HCT116 (cell line): ENCODE measurements at regions not wholly inside any gene's neighbourhood (a gene's known extent, or its start where the extent isn't known, plus 50 kb on each side); places are given as distances from the start of the nearest gene placed in this dataset.

Experiments
- ATAC-seq: fragments of 200-7000 bp; cut with Tn5 transposase; 2 replicates; pipeline ENCODE4 v1.9.1; 2020; ENCODE audit warnings: mild to moderate bottlenecking, moderate library complexity
- BruUV-seq: library from RNA; stranded (reverse); fragments of 400-500 nt; replicated peaks from 2 replicates; lab custom pipeline; 2021; lab: Mats Ljungman, UMichigan
- CTCF ChIA-PET: fragments of 300-600 bp; sonication (Branson Sonifier 250); formaldehyde crosslinking; loops from one replicate; lab custom pipeline; 2021; ENCODE audit warnings: antibody characterized with exemption; lab: Charles Lee
- POLR2A ChIA-PET: fragments of 300-600, 350-600 bp; sonication (Branson Sonifier 250); formaldehyde crosslinking; loops from one replicate; lab custom pipeline; 2021; ENCODE audit warnings: antibody characterized with exemption; lab: Charles Lee
- RAD21 ChIA-PET, 2 experiments: fragments of 300-600 bp; sonication (Branson Sonifier 250); formaldehyde crosslinking; loops; one replicate each; lab custom pipeline; 2023; ENCODE audit warnings: low total read pairs in 2 of 2; ENCODE audit not compliant: uncharacterized antibody in 2 of 2, unreplicated experiment in 2 of 2, low non-redundant PET in 1 of 2; lab: Charles Lee
- DNase-seq: peaks from one replicate; pipeline ENCODE4 v3.0.0-alpha.2; 2010; ENCODE audit warnings: low read depth, low spot score
- H2AFZ ChIP-seq: fragments of 200-600 bp; shearing (Covaris generic), sonication (generic); 2 replicates; pipeline ENCODE4 v1.6.1; 2017; ENCODE audit warnings: low read depth, mixed run types, mixed read lengths, antibody characterized with exemption, low read length; ENCODE audit not compliant: poor library complexity, severe bottlenecking
- H3K27ac ChIP-seq: 2 replicates; pipeline ENCODE4 v1.5.1; 2012; ENCODE audit warnings: low read depth, low read length
- H3K27me3 ChIP-seq: fragments of 200-600 bp; sonication (generic); 2 replicates; pipeline ENCODE4 v1.6.1; 2016; ENCODE audit warnings: mixed run types, low read length, mixed read lengths; ENCODE audit not compliant: insufficient read depth
- H3K36me3 ChIP-seq, 2 experiments: fragments of 200-500 bp in 1 of 2; fragments of 200-600 bp in 1 of 2; sonication (Bioruptor generic) in 1 of 2; sonication (generic) in 1 of 2; 2 replicates each; pipeline versions ENCODE4 v1.5.1 to v1.6.1; 2014 to 2016; ENCODE audit warnings: low read length in 2 of 2, inconsistent platforms in 1 of 2, mixed read lengths in 1 of 2, mixed run types in 1 of 2; ENCODE audit not compliant: insufficient read depth in 2 of 2, control insufficient read depth in 1 of 2
- H3K4me1 ChIP-seq, 2 experiments: fragments of 200-600 bp in 1 of 2; sonication (generic) in 1 of 2; 2 replicates each; pipeline versions ENCODE4 v1.5.1 to v1.6.1; 2012 to 2017; ENCODE audit warnings: low read length in 2 of 2, inconsistent platforms in 1 of 2, mild to moderate bottlenecking in 1 of 2, mixed read lengths in 1 of 2, mixed run types in 1 of 2, moderate library complexity in 1 of 2; ENCODE audit not compliant: insufficient read depth in 2 of 2, control insufficient read depth in 1 of 2
- H3K4me2 ChIP-seq: fragments of 200-600 bp; sonication (generic); 2 replicates; pipeline ENCODE4 v1.6.1; 2017; ENCODE audit warnings: mixed run types, low read length, mixed read lengths
- H3K4me3 ChIP-seq, 2 experiments: fragments of 200-600 bp in 1 of 2; sonication (generic) in 1 of 2; replicated peaks in 1 of 2; 2 replicates each; pipeline ENCODE4 v1.5.1; 2011 to 2016; ENCODE audit warnings: low read length in 2 of 2, control low read depth in 1 of 2, low read depth in 1 of 2, mild to moderate bottlenecking in 1 of 2, mixed read lengths in 1 of 2, mixed run types in 1 of 2
- H3K79me2 ChIP-seq: fragments of 200-600 bp; sonication (generic); 2 replicates; pipeline ENCODE4 v1.6.1; 2017; ENCODE audit warnings: mild to moderate bottlenecking, mixed run types, low read length, moderate library complexity, mixed read lengths; ENCODE audit not compliant: insufficient read depth
- H3K9ac ChIP-seq: fragments of 200-600 bp; sonication (generic); 2 replicates; pipeline ENCODE4 v1.6.1; 2016; ENCODE audit warnings: low read length, mixed read lengths
- H3K9me2 ChIP-seq: fragments of 200-600 bp; sonication (generic), shearing (Covaris generic); 2 replicates; pipeline ENCODE4 v1.6.1; 2017; ENCODE audit warnings: mixed run types, mild to moderate bottlenecking, moderate library complexity; ENCODE audit not compliant: insufficient read depth
- H3K9me3 ChIP-seq, 2 experiments: fragments of 200-500 bp in 1 of 2; fragments of 200-600 bp in 1 of 2; sonication (Bioruptor generic) in 1 of 2; sonication (generic) in 1 of 2; 2 replicates each; pipeline ENCODE4 v1.6.1; 2014 to 2017; ENCODE audit warnings: low read length in 2 of 2, mixed read lengths in 2 of 2, inconsistent platforms in 1 of 2, low read depth in 1 of 2, mild to moderate bottlenecking in 1 of 2, mixed run types in 1 of 2, moderate library complexity in 1 of 2; ENCODE audit not compliant: control insufficient read depth in 1 of 2, insufficient read depth in 1 of 2
- H4K20me1 ChIP-seq: fragments of 200-600 bp; sonication (generic), shearing (Covaris generic); 2 replicates; pipeline ENCODE4 v1.6.1; 2017; ENCODE audit warnings: mixed run types, mild to moderate bottlenecking, moderate library complexity; ENCODE audit not compliant: insufficient read depth
- RAD21 ChIP-seq: IDR thresholded peaks from 2 replicates; pipeline ENCODE4 v1.6.1; 2012; ENCODE audit warnings: low read depth, mild to moderate bottlenecking
- intact Hi-C: fragments of 100-400 bp; cut with micrococcal nuclease; formaldehyde crosslinking; loops from 2 replicates; pipeline ENCODE4 v1.10.0; 2022
- TF ChIP-seq, protein P1 (sequence below): IDR thresholded peaks from 2 replicates; pipeline ENCODE4 v1.6.1; 2012; ENCODE audit warnings: low read depth
- TF ChIP-seq, protein P2 (sequence below), 3 experiments: fragments of 200-600 bp in 1 of 3; sonication (generic) in 1 of 3; IDR thresholded peaks in 2 of 3; conservative IDR thresholded peaks in 1 of 3; 2 replicates each; pipeline ENCODE4 v1.5.1; 2012 to 2017; ENCODE audit warnings: low read depth in 2 of 3, low read length in 2 of 3, antibody characterized with exemption in 1 of 3, borderline replicate concordance in 1 of 3, control low read depth in 1 of 3, mild to moderate bottlenecking in 1 of 3, mixed read lengths in 1 of 3, mixed run types in 1 of 3, moderate library complexity in 1 of 3; ENCODE audit not compliant: insufficient read depth in 1 of 3

DNA sequence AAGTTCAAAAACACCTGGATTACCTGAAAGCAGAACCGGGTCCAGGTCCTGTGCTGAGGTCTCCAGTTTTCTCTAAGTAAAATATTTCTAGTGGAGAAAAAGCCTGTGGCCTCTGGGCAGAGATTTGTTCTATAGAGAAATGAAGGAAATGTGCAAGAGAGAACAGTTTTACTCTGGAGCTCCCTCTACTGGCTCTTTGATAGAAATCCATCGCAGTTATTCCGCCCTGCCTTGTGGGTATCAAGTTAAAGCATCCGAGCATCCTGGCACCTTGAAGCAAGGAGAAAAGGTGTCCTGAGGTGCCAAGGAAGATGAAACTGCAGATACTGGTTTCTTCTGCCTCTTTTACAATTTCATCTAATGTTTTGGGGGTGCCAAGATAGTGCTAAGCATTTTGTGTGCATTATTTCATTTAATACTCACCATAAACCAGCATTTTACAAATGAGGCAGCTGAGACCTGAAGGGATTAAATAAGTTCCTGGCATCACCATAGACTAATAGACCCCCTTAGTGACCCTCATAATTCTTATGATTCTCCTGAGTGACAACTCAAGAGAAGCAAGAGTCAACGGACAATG lies 113.1 kb upstream of the HSD17B12 start:
- Histone ChIP-seq H3K79me2 (no peaks in the 10 kb centered on the region), H3K4me3 (no peak overlapping the region), H3K4me2 (no peak overlapping the region), H3K9me3 (no peaks in the 10 kb centered on the region), H3K9me2 (no peaks in the 10 kb centered on the region), H3K27ac (no peak overlapping the region), H3K27me3 (peaks cover 56% of the 10 kb centered on the region), H3K4me1 (no peaks in the 10 kb centered on the region), H2AFZ (peak overlapping the region; percentile 47), H3K36me3 (no peaks in the 10 kb centered on the region), H4K20me1 (no peaks in the 10 kb centered on the region), H3K9ac (no peak overlapping the region)
- no TSS peak for BruUV-seq
- TF ChIP-seq, protein P1, sequence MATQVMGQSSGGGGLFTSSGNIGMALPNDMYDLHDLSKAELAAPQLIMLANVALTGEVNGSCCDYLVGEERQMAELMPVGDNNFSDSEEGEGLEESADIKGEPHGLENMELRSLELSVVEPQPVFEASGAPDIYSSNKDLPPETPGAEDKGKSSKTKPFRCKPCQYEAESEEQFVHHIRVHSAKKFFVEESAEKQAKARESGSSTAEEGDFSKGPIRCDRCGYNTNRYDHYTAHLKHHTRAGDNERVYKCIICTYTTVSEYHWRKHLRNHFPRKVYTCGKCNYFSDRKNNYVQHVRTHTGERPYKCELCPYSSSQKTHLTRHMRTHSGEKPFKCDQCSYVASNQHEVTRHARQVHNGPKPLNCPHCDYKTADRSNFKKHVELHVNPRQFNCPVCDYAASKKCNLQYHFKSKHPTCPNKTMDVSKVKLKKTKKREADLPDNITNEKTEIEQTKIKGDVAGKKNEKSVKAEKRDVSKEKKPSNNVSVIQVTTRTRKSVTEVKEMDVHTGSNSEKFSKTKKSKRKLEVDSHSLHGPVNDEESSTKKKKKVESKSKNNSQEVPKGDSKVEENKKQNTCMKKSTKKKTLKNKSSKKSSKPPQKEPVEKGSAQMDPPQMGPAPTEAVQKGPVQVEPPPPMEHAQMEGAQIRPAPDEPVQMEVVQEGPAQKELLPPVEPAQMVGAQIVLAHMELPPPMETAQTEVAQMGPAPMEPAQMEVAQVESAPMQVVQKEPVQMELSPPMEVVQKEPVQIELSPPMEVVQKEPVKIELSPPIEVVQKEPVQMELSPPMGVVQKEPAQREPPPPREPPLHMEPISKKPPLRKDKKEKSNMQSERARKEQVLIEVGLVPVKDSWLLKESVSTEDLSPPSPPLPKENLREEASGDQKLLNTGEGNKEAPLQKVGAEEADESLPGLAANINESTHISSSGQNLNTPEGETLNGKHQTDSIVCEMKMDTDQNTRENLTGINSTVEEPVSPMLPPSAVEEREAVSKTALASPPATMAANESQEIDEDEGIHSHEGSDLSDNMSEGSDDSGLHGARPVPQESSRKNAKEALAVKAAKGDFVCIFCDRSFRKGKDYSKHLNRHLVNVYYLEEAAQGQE, result no peak
- TF ChIP-seq, protein P2, sequence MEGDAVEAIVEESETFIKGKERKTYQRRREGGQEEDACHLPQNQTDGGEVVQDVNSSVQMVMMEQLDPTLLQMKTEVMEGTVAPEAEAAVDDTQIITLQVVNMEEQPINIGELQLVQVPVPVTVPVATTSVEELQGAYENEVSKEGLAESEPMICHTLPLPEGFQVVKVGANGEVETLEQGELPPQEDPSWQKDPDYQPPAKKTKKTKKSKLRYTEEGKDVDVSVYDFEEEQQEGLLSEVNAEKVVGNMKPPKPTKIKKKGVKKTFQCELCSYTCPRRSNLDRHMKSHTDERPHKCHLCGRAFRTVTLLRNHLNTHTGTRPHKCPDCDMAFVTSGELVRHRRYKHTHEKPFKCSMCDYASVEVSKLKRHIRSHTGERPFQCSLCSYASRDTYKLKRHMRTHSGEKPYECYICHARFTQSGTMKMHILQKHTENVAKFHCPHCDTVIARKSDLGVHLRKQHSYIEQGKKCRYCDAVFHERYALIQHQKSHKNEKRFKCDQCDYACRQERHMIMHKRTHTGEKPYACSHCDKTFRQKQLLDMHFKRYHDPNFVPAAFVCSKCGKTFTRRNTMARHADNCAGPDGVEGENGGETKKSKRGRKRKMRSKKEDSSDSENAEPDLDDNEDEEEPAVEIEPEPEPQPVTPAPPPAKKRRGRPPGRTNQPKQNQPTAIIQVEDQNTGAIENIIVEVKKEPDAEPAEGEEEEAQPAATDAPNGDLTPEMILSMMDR (IDR thresholded peaks at IDR 0.05 in 2 of 3, conservative IDR thresholded peaks at IDR 0.05 in 1 of 3; ENCODE audit: borderline replicate concordance in 1 of 3, insufficient read depth in 1 of 3, low read depth in 2 of 3, low read length in 2 of 3), result peak; percentile 38 to 75 (median 71); a peak in 5 of 6 replicates
- TF ChIP-seq RAD21, result peak; percentile 51
- DNase-seq, result peak; percentile 41
- ATAC-seq, result peak; percentile 90
- ChIA-PET POLR2A (no interaction called here), RAD21 (interaction anchor here (1.3 to 2.0 kb wide), 3 partner anchors 63 to 284 kb away, joined by 4 to 6 read pairs (median 5); no protein-coding TSS in a partner anchor), CTCF (interaction anchor here (0.7 to 2.9 kb wide), 10 partner anchors 10 to 148 kb away, joined by 3 to 34 read pairs (median 4); no protein-coding TSS in a partner anchor)
- intact Hi-C loops, result no loop called here
